Breast epithelium (tissue), 3 donors: ENCODE measurements at regions not wholly inside any gene's neighbourhood (a gene's known extent, or its start where the extent isn't known, plus 50 kb on each side); places are given as distances from the start of the nearest gene placed in this dataset.

Experiments
- POLR2A ChIP-seq: fragments of 450-650 bp; IDR thresholded peaks from one replicate; pipeline ENCODE4 v1.6.1; 2016; ENCODE audit warnings: antibody characterized with exemption, mild to moderate bottlenecking, moderate library complexity
- TF ChIP-seq, protein P1 (sequence below), 3 donors: fragments of 450-650 bp; IDR thresholded peaks; one replicate each; pipeline ENCODE4 v1.5.1; 2016 to 2017; ENCODE audit warnings: antibody characterized with exemption in 3 of 3, mild to moderate bottlenecking in 3 of 3, moderate library complexity in 3 of 3

DNA sequence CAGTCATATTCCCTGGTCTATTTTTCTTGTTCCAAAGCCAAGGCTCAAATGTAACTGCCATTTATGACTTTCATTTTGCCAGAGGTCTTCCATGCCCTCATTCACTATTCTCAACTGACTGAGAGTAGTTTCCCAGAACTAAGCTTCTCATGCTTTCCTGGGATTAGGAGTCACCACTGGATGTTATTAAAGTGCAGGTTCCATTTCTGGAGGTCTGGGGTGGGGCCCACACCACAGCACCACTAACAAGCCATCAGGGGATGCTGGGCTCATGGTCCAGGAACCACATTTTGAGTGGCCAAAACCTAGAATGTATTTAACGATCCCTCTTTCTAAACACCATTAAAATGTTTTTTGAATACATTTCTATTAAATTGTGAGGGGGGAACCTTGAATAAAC is 677.6 kb downstream of the SEMA5A start:
- TF ChIP-seq, protein P1, sequence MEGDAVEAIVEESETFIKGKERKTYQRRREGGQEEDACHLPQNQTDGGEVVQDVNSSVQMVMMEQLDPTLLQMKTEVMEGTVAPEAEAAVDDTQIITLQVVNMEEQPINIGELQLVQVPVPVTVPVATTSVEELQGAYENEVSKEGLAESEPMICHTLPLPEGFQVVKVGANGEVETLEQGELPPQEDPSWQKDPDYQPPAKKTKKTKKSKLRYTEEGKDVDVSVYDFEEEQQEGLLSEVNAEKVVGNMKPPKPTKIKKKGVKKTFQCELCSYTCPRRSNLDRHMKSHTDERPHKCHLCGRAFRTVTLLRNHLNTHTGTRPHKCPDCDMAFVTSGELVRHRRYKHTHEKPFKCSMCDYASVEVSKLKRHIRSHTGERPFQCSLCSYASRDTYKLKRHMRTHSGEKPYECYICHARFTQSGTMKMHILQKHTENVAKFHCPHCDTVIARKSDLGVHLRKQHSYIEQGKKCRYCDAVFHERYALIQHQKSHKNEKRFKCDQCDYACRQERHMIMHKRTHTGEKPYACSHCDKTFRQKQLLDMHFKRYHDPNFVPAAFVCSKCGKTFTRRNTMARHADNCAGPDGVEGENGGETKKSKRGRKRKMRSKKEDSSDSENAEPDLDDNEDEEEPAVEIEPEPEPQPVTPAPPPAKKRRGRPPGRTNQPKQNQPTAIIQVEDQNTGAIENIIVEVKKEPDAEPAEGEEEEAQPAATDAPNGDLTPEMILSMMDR (IDR thresholded peaks at IDR 0.05), result no peak
- TF ChIP-seq POLR2A, result no peak
